ENCODE measurements at regions not wholly inside any gene's neighbourhood (a gene's known extent, or its start where the extent isn't known, plus 50 kb on each side); places are given as distances from the start of the nearest gene placed in this dataset.

- DNase-seq: peak; percentile 27
These were observed 112.9 kb upstream of the JAZF1 start for GRCh38 chr7:28293527-28293835.

- DNase-seq: peak; percentile 42
These were observed 115.5 kb upstream of the CREB5 start for GRCh38 chr7:28296571-28297483.

GRCh38 chr7:28297801-28298459 lies 114.4 kb upstream of the CREB5 start:
- DNase-seq: no peak

- peak; percentile 65 for DNase-seq
These were observed 113.3 kb upstream of the CREB5 start for GRCh38 chr7:28298870-28299518.

GRCh38 chr7:28299556-28299955 lies 112.8 kb upstream of the CREB5 start:
- no peak for DNase-seq

- DNase-seq: no peak
These were observed 111.8 kb upstream of the CREB5 start for GRCh38 chr7:28300488-28300887.

- DNase-seq: peak; percentile 39
These were observed 111.1 kb upstream of the CREB5 start for GRCh38 chr7:28301148-28301641.

- no peak for DNase-seq
These were observed 108.0 kb upstream of the CREB5 start for GRCh38 chr7:28304290-28304689.

GRCh38 chr7:28309704-28310459 lies 102.4 kb upstream of the CREB5 start:
- DNase-seq: no peak

GRCh38 chr7:28310460-28310848 lies 101.9 kb upstream of the CREB5 start:
- DNase-seq: no peak

- DNase-seq: no peak
These were observed 100.6 kb upstream of the CREB5 start for GRCh38 chr7:28311670-28312069.

GRCh38 chr7:28312948-28313347 lies 99.4 kb upstream of the CREB5 start:
- DNase-seq: no peak

GRCh38 chr7:28314841-28315240 lies 97.5 kb upstream of the CREB5 start:
- DNase-seq: no peak

- DNase-seq: no peak
These were observed 96.5 kb upstream of the CREB5 start for GRCh38 chr7:28315565-28316410.

- DNase-seq: peak; percentile 36
These were observed 95.8 kb upstream of the CREB5 start for GRCh38 chr7:28316489-28316888.

GRCh38 chr7:28318101-28318762 lies 94.1 kb upstream of the CREB5 start:
- no peak for DNase-seq

GRCh38 chr7:28323833-28324232 lies 88.5 kb upstream of the CREB5 start:
- no peak for DNase-seq

GRCh38 chr7:28328146-28328545 lies 84.2 kb upstream of the CREB5 start:
- DNase-seq: no peak

- no peak for DNase-seq
These were observed 83.3 kb upstream of the CREB5 start for GRCh38 chr7:28328822-28329660.

Data from fibroblast of skin of back (primary cell).